SW480 (cell line): ENCODE measurements at regions not wholly inside any gene's neighbourhood (a gene's known extent, or its start where the extent isn't known, plus 50 kb on each side); places are given as distances from the start of the nearest gene placed in this dataset.
"Not testable (repeated sequence)": the region's sequence is repeated elsewhere in the genome, so short reads cannot be mapped to it uniquely, and the experiment has no call there.

Experiments used
- DNase-seq: peaks from one replicate; pipeline ENCODE4 v3.0.0-alpha.2; 2016; ENCODE audit warnings: low spot score

DNA sequence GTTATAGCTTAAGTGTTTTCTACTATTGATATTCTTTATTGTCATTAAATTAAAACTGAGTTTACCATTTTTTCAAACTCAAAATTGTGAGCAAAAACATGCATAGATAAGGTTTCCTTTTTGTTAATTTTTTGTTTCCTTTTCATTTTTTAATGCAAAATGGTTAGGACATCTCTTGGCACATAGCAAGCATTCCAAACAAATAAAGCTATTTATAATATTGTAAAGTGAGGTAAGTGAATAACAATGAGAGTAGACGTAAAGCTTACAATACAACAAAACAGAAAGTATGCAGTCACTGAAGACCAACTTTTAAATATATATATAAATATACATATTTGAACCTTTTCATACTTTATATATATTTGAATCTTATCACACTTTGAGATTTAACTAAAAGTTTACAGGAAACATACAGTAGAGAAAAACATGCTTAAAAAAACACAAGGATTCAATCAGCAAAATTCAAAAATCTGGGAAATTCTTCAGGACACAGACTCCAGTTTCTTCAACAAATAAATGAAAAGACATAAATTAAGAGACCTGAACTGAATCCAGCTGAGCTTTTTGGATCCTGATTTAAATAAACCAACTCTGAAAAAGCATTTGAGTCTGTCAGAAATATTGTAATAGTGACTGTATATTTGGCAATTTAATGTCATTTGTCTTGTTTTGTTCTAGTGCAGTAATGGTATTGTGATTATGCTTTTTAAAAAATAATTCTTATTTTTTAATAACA lies 67.5 kb upstream of the SAMSN1 start:
- DNase-seq: no peak

DNA sequence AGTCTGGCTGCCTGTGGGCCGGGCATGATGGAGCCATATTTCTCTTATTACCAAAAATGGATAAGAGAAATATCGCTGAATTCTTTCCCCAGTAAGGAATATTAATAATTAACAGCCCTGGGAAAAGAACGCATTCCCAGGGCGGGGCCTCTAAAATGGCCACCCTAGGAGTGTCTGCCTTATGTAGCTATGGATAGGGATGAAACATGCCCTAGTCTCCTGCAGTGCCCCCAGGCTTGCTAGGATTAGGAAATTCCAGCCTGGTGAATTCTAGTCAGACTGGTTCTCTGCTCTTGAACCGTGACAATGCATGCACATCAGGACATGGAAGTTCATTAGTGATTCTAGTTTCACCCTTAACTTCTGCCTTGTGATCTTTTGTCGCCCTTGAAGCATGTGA lies 64.0 kb upstream of the SAMSN1 start:
- not testable (repeated sequence) for DNase-seq

DNA sequence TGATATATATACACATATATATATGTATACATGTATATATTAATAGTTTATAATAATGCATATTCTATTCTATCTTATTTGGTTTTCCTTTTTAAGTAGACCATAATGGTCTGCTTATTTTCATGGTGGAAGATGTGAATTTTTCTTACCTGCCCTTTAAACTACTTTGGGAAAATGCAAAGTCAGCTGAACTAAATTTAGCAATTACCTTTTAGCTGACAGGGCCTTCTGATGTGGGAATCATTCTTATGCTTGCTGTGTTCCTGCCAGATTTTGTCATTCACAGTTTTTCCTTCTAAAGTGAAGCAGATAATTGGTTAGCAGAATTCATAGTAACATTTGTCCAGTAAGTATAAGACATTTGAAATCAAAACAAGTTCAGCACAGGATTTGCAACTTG lies 63.2 kb upstream of the SAMSN1 start:
- DNase-seq: no peak

- DNase-seq: no peak
Measured at GRCh38 chr21:14607262-14607661, 61.1 kb upstream of the SAMSN1 start.

GRCh38 chr21:14603202-14603601 lies 57.1 kb upstream of the SAMSN1 start:
- no peak for DNase-seq

DNA sequence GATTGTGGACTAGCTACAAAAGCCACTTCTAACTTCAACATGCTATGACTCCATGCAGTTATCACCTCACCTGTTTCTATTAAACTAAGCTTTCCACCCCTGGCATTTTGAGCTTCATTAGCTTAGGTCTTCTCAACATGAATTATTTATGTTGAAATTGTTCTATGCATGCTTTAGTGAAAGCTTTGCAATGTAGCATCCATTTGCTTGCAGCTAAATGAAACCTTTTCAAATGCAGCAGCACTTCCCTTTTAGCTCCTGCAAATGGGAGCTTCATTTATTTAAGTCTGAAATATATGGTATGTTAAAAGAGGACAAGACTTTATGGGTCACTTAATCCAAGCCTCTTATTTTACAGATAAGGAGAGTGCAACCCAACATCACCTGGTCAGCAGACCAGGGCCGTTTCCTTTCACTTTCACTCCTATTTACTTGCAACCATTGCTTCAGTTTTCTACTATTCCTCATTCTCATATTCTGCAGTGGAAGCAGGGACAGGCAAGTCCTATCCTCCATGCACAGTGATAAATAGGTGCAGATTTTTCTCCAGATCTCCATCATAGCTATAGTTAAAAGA lies 56.4 kb upstream of the SAMSN1 start:
- no peak for DNase-seq

- DNase-seq: no peak
Measured at GRCh38 chr21:14600569-14601297, 54.6 kb upstream of the SAMSN1 start.

DNA sequence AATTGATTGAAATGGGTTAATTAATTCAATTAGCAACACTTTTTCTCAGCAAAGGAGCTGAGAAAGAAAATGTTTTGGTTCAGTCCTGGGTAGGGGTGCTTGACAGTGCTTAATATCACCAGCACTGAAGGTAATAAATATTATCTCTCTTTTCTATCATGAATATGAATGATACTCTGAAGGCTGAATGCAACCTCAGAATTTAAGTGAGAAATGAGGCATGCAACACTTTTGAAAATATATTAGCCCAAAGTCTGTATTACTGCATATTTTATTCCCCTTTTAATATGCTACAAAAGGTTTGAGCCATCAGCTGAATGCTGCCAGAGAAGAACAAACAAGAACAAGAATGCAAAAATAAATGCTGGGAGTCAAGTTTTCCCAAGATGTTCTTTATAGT lies 52.0 kb upstream of the SAMSN1 start:
- DNase-seq: no peak
